Erythroblast (primary cell): ENCODE measurements at regions not wholly inside any gene's neighbourhood (a gene's known extent, or its start where the extent isn't known, plus 50 kb on each side); places are given as distances from the start of the nearest gene placed in this dataset.

Source experiments
- GATA1 ChIP-seq: IDR thresholded peaks from 2 replicates; pipeline ENCODE4 v1.6.1; 2011; ENCODE audit warnings: low read depth, mild to moderate bottlenecking, control low read depth, low read length, moderate library complexity
- POLR2A ChIP-seq: IDR thresholded peaks from 2 replicates; pipeline ENCODE4 v1.6.1; 2011; ENCODE audit warnings: mild to moderate bottlenecking, low read length

DNA sequence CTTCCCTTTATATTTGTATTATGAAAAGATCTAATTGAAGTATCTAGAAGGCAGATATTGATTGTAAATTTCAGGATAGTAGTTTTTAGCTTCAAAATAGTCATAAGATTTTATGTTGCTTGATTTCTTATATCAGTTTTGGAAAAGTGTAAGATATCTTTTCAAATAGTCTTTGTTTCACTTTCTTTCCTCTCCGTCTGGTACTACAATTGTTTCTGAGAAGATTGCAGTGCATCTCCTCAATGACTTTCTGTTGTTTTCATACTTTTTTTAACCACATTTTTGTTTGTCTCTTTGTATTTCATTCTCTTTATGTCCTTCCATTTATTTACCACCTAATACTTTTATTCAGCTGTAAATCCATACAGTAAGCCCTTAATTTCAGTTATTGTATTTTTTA lies 964.6 kb upstream of the B3GALT2 start:
- TF ChIP-seq POLR2A (no peak), GATA1 (no peak)
